Spleen (tissue), 11 donors: ENCODE measurements at regions not wholly inside any gene's neighbourhood (a gene's known extent, or its start where the extent isn't known, plus 50 kb on each side); places are given as distances from the start of the nearest gene placed in this dataset.
"Not testable (repeated sequence)": the region's sequence is repeated elsewhere in the genome, so short reads cannot be mapped to it uniquely, and the experiment has no call there.

Experiments used
- DNase-seq: peaks from one replicate; pipeline ENCODE4 v3.0.0-alpha.2; 2020
- H3K27ac ChIP-seq, 8 donors: fragments of 200-600 bp; sonication (generic) in 7 of 8; 1 replicate in 4 of 8; 2 replicates in 4 of 8; pipeline versions ENCODE4 v1.5.0 to v1.8.0; 2016 to 2021; ENCODE audit warnings: inconsistent platforms in 4 of 8, mild to moderate bottlenecking in 4 of 8, moderate library complexity in 1 of 8
- H3K27me3 ChIP-seq, 7 donors: fragments of 200-600 bp; sonication (generic) in 6 of 7; replicated peaks in 1 of 7; 1 replicate in 4 of 7; 2 replicates in 3 of 7; pipeline versions ENCODE4 v1.5.0 to v1.8.0; 2016 to 2021; ENCODE audit warnings: inconsistent platforms in 3 of 7, mild to moderate bottlenecking in 1 of 7
- H3K36me3 ChIP-seq, 6 donors: fragments of 200-600 bp; sonication (generic) in 5 of 6; 1 replicate in 4 of 6; 2 replicates in 2 of 6; pipeline versions ENCODE4 v1.5.0 to v1.8.0; 2016 to 2021; ENCODE audit warnings: inconsistent platforms in 2 of 6
- H3K4me1 ChIP-seq, 6 donors: fragments of 200-600 bp; sonication (generic) in 5 of 6; 1 replicate in 3 of 6; 2 replicates in 3 of 6; pipeline versions ENCODE4 v1.5.0 to v1.8.0; 2016 to 2021; ENCODE audit warnings: inconsistent platforms in 3 of 6
- H3K4me3 ChIP-seq, 8 donors: fragments of 200-600 bp; sonication (generic) in 7 of 8; 1 replicate in 4 of 8; 2 replicates in 4 of 8; pipeline versions ENCODE4 v1.5.0 to v1.8.0; 2016 to 2021; ENCODE audit warnings: inconsistent platforms in 4 of 8, mild to moderate bottlenecking in 4 of 8, moderate library complexity in 2 of 8
- H3K9me3 ChIP-seq, 8 donors: fragments of 200-600 bp; sonication (generic) in 7 of 8; 1 replicate in 4 of 8; 2 replicates in 4 of 8; pipeline versions ENCODE4 v1.5.0 to v1.8.0; 2016 to 2021; ENCODE audit warnings: inconsistent platforms in 4 of 8
- CTCF ChIP-seq, 11 experiments: fragments of 200-600 bp in 7 of 11; fragments of 450-650 bp in 4 of 11; sonication (generic) in 4 of 11; IDR thresholded peaks in 8 of 11; conservative IDR thresholded peaks in 3 of 11; 1 replicate in 7 of 11; 2 replicates in 4 of 11; pipeline versions ENCODE4 v1.4.0 to v1.8.0; 2016 to 2021; ENCODE audit warnings: antibody characterized with exemption in 11 of 11, inconsistent platforms in 4 of 11, mild to moderate bottlenecking in 1 of 11
- POLR2A ChIP-seq, 3 donors: fragments of 450-650 bp; IDR thresholded peaks; one replicate each; pipeline ENCODE4 v1.5.1; 2017; ENCODE audit warnings: antibody characterized with exemption in 3 of 3, mild to moderate bottlenecking in 1 of 3
- POLR2AphosphoS5 ChIP-seq, 3 donors: sonication (generic); formaldehyde crosslinking; IDR thresholded peaks; one replicate each; pipeline ENCODE4 v1.5.1; 2017; ENCODE audit warnings: antibody characterized with exemption in 3 of 3
- WGBS, 5 donors: extraction: QIAGEN DNeasy Blood & Tissue Kit in 3 of 5; methylation state at CpG; one replicate each; pipeline versions ENCODE4 v1.1.5 to v1.1.7; 2013 to 2018; 5-methylcytosine and 5-hydroxymethylcytosine counted together
- intact Hi-C: fragments of 100-400 bp; cut with DNase I; formaldehyde crosslinking; loops from one replicate; pipeline ENCODE4 v1.15.0; 2023; ENCODE audit warnings: low total_unique reads
- donor health status: healthy with polysubstance abuse.
- donor health status: DM: no; HTN: no; CAD: no; lungs with moderate emphysema.
- donor health status: DM: no; HTN: no; CAD: no.
- donor health status: Bipolar disorder and iron deficiency.
- donor health status: healthy.
- donor health status: DM: no; HTN: no; CAD: no.
- donor health status: DM: yes; HTN: yes; CAD: no.

- Histone ChIP-seq H3K27me3 (peaks cover 0 to 2% (median 0%) of the 10 kb centered on the region in 7 donors), H3K4me3 (no peak overlapping the region), H3K4me1 (no peaks in the 10 kb centered on the region), H3K27ac (no peak overlapping the region), H3K9me3 (peaks cover 0 to 8% (median 0%) of the 10 kb centered on the region in 8 donors), H3K36me3 (no peaks in the 10 kb centered on the region)
- intact Hi-C loops: no loop called here
- 75 to 89% (median 84%) methylated on average over 4 of the region's 4 CpGs for WGBS, 5 donors
- TF ChIP-seq POLR2A (IDR thresholded peaks at IDR 0.05) (no peak), CTCF (IDR thresholded peaks at IDR 0.05 in 8 of 11, conservative IDR thresholded peaks at IDR 0.05 in 3 of 11) (no peak), POLR2AphosphoS5 (IDR thresholded peaks at IDR 0.05) (no peak)
- no peak for DNase-seq
Measured at GRCh38 chr13:59398661-59399060, 765.1 kb downstream of the DIAPH3 start.

- Histone ChIP-seq H3K4me3 (no peak overlapping the region), H3K36me3 (no peaks in the 10 kb centered on the region)
Measured at GRCh38 chr13:59399513-59399912, 764.2 kb downstream of the DIAPH3 start.

GRCh38 chr13:59404331-59404730 is 759.4 kb downstream of the DIAPH3 start:
- H3K27me3 ChIP-seq: no peaks in the 10 kb centered on the region
- DNase-seq: no peak
- no peaks in the 10 kb centered on the region for H3K36me3 ChIP-seq
- peaks cover 0 to 8% (median 6%) of the 10 kb centered on the region in 6 donors for H3K4me1 ChIP-seq
- TF ChIP-seq POLR2A (IDR thresholded peaks at IDR 0.05) (no peak), POLR2AphosphoS5 (IDR thresholded peaks at IDR 0.05) (no peak), CTCF (IDR thresholded peaks at IDR 0.05 in 8 of 11, conservative IDR thresholded peaks at IDR 0.05 in 3 of 11) (no peak)
- H3K9me3 ChIP-seq: peaks cover 0 to 42% (median 30%) of the 10 kb centered on the region in 8 donors
- no peak overlapping the region for H3K4me3 ChIP-seq
- intact Hi-C loops: no loop called here
- H3K27ac ChIP-seq: no peak overlapping the region

More at GRCh38 chr13:59399513-59399912, 764.2 kb downstream of the DIAPH3 start:
- DNase-seq: no peak
- Histone ChIP-seq H3K4me1 (no peaks in the 10 kb centered on the region), H3K27ac (no peak overlapping the region), H3K9me3 (peaks cover 0 to 8% (median 0%) of the 10 kb centered on the region in 8 donors), H3K27me3 (peaks cover 0 to 2% (median 0%) of the 10 kb centered on the region in 7 donors)
- TF ChIP-seq POLR2A (IDR thresholded peaks at IDR 0.05): no peak
- TF ChIP-seq CTCF (IDR thresholded peaks at IDR 0.05 in 8 of 11, conservative IDR thresholded peaks at IDR 0.05 in 3 of 11): no peak
- no peak for TF ChIP-seq POLR2AphosphoS5 (IDR thresholded peaks at IDR 0.05)
- intact Hi-C loops: no loop called here

GRCh38 chr13:59407251-59407650 is 756.5 kb downstream of the DIAPH3 start:
- H3K4me1 ChIP-seq, H3K27ac ChIP-seq, intact Hi-C loops, DNase-seq, H3K27me3 ChIP-seq, H3K4me3 ChIP-seq, H3K36me3 ChIP-seq: not testable (repeated sequence)
- 86 to 97% (median 90%) methylated on average over 2 of the region's 2 CpGs for WGBS, 5 donors
- peaks cover 0 to 42% (median 30%) of the 10 kb centered on the region in 8 donors for H3K9me3 ChIP-seq

- H3K9me3 ChIP-seq: peaks cover 0 to 36% (median 26%) of the 10 kb centered on the region in 8 donors
- H3K27me3 ChIP-seq: no peaks in the 10 kb centered on the region
- H3K36me3 ChIP-seq: no peaks in the 10 kb centered on the region
- no peak overlapping the region for H3K4me3 ChIP-seq
- intact Hi-C loops: no loop called here
- 91 to 97% (median 95%) methylated on average over 5 of the region's 5 CpGs for WGBS, 5 donors
- H3K4me1 ChIP-seq: peaks cover 0 to 9% (median 8%) of the 10 kb centered on the region in 6 donors
- DNase-seq: no peak
- H3K27ac ChIP-seq: peak overlapping the region in 4 of 8 donors; percentile 14 to 50 (median 32)
- TF ChIP-seq CTCF (IDR thresholded peaks at IDR 0.05 in 8 of 11, conservative IDR thresholded peaks at IDR 0.05 in 3 of 11): no peak
- no peak for TF ChIP-seq POLR2A (IDR thresholded peaks at IDR 0.05)
- no peak for TF ChIP-seq POLR2AphosphoS5 (IDR thresholded peaks at IDR 0.05)
Measured at GRCh38 chr13:59408738-59409137, 755.0 kb downstream of the DIAPH3 start.
